Liver (tissue), 8 donors: ENCODE measurements at regions not wholly inside any gene's neighbourhood (a gene's known extent, or its start where the extent isn't known, plus 50 kb on each side); places are given as distances from the start of the nearest gene placed in this dataset.

Experiments used
- DNase-seq: peaks from one replicate; pipeline ENCODE4 v3.0.0-alpha.2; 2017; ENCODE audit warnings: low spot score
- H3K27ac ChIP-seq, 2 donors: one replicate each; pipeline ENCODE4 v1.7.0; 2013; ENCODE audit warnings: inconsistent platforms in 2 of 2, low read length in 2 of 2, control low read depth in 1 of 2, low read depth in 1 of 2, mild to moderate bottlenecking in 1 of 2
- H3K27me3 ChIP-seq, 4 donors: one replicate each; pipeline versions ENCODE4 v1.6.1 to v1.7.0; 2013; ENCODE audit warnings: low read length in 3 of 4, inconsistent platforms in 1 of 4, mild to moderate bottlenecking in 1 of 4, moderate library complexity in 1 of 4; ENCODE audit not compliant: control insufficient read depth in 4 of 4, insufficient read depth in 4 of 4
- H3K36me3 ChIP-seq, 4 donors: one replicate each; pipeline versions ENCODE4 v1.6.1 to v1.7.0; 2013; ENCODE audit warnings: low read length in 3 of 4, mild to moderate bottlenecking in 3 of 4, low read depth in 1 of 4, moderate library complexity in 1 of 4; ENCODE audit not compliant: control insufficient read depth in 4 of 4, insufficient read depth in 3 of 4
- H3K4me1 ChIP-seq, 4 donors: one replicate each; pipeline versions ENCODE4 v1.6.1 to v1.7.0; 2013; ENCODE audit warnings: low read length in 3 of 4, mild to moderate bottlenecking in 3 of 4, moderate library complexity in 1 of 4; ENCODE audit not compliant: control insufficient read depth in 4 of 4, insufficient read depth in 4 of 4
- H3K4me3 ChIP-seq, 3 donors: one replicate each; pipeline versions ENCODE4 v1.6.1 to v1.7.0; 2013; ENCODE audit warnings: low read length in 3 of 3, control low read depth in 1 of 3, low read depth in 1 of 3, mild to moderate bottlenecking in 1 of 3
- H3K9ac ChIP-seq, 2 donors: one replicate each; pipeline ENCODE4 v1.7.0; 2013; ENCODE audit warnings: low read length in 2 of 2, mild to moderate bottlenecking in 2 of 2, moderate library complexity in 2 of 2, control low read depth in 1 of 2, low read depth in 1 of 2
- H3K9me3 ChIP-seq, 4 donors: one replicate each; pipeline versions ENCODE4 v1.6.1 to v1.7.0; 2013; ENCODE audit warnings: low read length in 3 of 4; ENCODE audit not compliant: control insufficient read depth in 4 of 4
- ATF3 ChIP-seq: IDR thresholded peaks from 2 replicates; pipeline ENCODE4 v1.6.1; 2016; ENCODE audit warnings: antibody characterized with exemption
- CTCF ChIP-seq: fragments of 150-350 bp; IDR thresholded peaks from 2 replicates; pipeline ENCODE4 v1.5.1; 2017; ENCODE audit warnings: improper control_type of control experiment, low read depth, low read length; ENCODE audit not compliant: missing input control
- EGR1 ChIP-seq, 2 donors: IDR thresholded peaks; 2 replicates each; pipeline ENCODE4 v1.6.1; 2016 to 2018; ENCODE audit warnings: antibody characterized with exemption in 2 of 2, low read depth in 2 of 2
- FOXA1 ChIP-seq: IDR thresholded peaks from 2 replicates; pipeline ENCODE4 v1.6.1; 2016; ENCODE audit warnings: antibody characterized with exemption
- FOXA2 ChIP-seq: IDR thresholded peaks from 2 replicates; pipeline ENCODE4 v1.6.1; 2016; ENCODE audit warnings: antibody characterized with exemption
- GABPA ChIP-seq, 2 donors: IDR thresholded peaks in 1 of 2; conservative IDR thresholded peaks in 1 of 2; 2 replicates each; pipeline ENCODE4 v1.6.1; 2016; ENCODE audit warnings: antibody characterized with exemption in 2 of 2, mild to moderate bottlenecking in 1 of 2, moderate library complexity in 1 of 2
- HNF4A ChIP-seq, 2 donors: conservative IDR thresholded peaks; 2 replicates each; pipeline ENCODE4 v1.6.1; 2016; ENCODE audit warnings: antibody characterized with exemption in 2 of 2, mild to moderate bottlenecking in 2 of 2
- HNF4G ChIP-seq: IDR thresholded peaks from 2 replicates; pipeline ENCODE4 v1.6.1; 2016; ENCODE audit warnings: antibody characterized with exemption
- JUND ChIP-seq, 2 donors: IDR thresholded peaks; 2 replicates each; pipeline ENCODE4 v1.6.1; 2016; ENCODE audit warnings: antibody characterized with exemption in 2 of 2
- MAX ChIP-seq: IDR thresholded peaks from 2 replicates; pipeline ENCODE4 v1.6.1; 2016; ENCODE audit warnings: antibody characterized with exemption
- NR2F2 ChIP-seq: IDR thresholded peaks from 2 replicates; pipeline ENCODE4 v1.6.1; 2016; ENCODE audit warnings: antibody characterized with exemption
- RAD21 ChIP-seq, 2 donors: IDR thresholded peaks; 2 replicates each; pipeline ENCODE4 v1.6.1; 2016; ENCODE audit warnings: antibody characterized with exemption in 2 of 2, mild to moderate bottlenecking in 2 of 2
- REST ChIP-seq: IDR thresholded peaks from 2 replicates; pipeline ENCODE4 v1.6.1; 2016; ENCODE audit warnings: antibody characterized with exemption, mild to moderate bottlenecking
- RXRA ChIP-seq, 2 donors: IDR thresholded peaks; 2 replicates each; pipeline ENCODE4 v1.6.1; 2017 to 2018; ENCODE audit warnings: antibody characterized with exemption in 2 of 2, mild to moderate bottlenecking in 1 of 2
- SP1 ChIP-seq: IDR thresholded peaks from 2 replicates; pipeline ENCODE4 v1.6.1; 2018; ENCODE audit warnings: antibody characterized with exemption, mild to moderate bottlenecking
- TAF1 ChIP-seq: conservative IDR thresholded peaks from 2 replicates; pipeline ENCODE4 v1.6.1; 2016; ENCODE audit warnings: antibody characterized with exemption, mild to moderate bottlenecking
- YY1 ChIP-seq: IDR thresholded peaks from 2 replicates; pipeline ENCODE4 v1.6.1; 2016; ENCODE audit warnings: antibody characterized with exemption, mild to moderate bottlenecking
- ZBTB33 ChIP-seq: IDR thresholded peaks from 2 replicates; pipeline ENCODE4 v1.6.1; 2016; ENCODE audit warnings: antibody characterized with exemption
- WGBS: extraction: QIAGEN DNeasy Blood & Tissue Kit; methylation state at CpG from one replicate; pipeline ENCODE4 v1.1.7; 2013; 5-methylcytosine and 5-hydroxymethylcytosine counted together
- donor health status: healthy.
- donor health status: healthy.
- donor health status: healthy.
- donor health status: healthy.
- donor health status: healthy.

- DNase-seq: no peak
- H3K9me3 ChIP-seq: no peaks in the 10 kb centered on the region
- H3K27ac ChIP-seq: no peak overlapping the region
- H3K4me1 ChIP-seq: no peaks in the 10 kb centered on the region
- H3K36me3 ChIP-seq: no peaks in the 10 kb centered on the region
- H3K4me3 ChIP-seq: no peak overlapping the region
- no peak for TF ChIP-seq JUND (IDR thresholded peaks at IDR 0.05)
- TF ChIP-seq ZBTB33: no peak
- no peak for TF ChIP-seq GABPA (IDR thresholded peaks at IDR 0.05 in 1 of 2, conservative IDR thresholded peaks at IDR 0.05 in 1 of 2)
- no peak for TF ChIP-seq ATF3
- TF ChIP-seq RXRA (IDR thresholded peaks at IDR 0.05): no peak
- no peak for TF ChIP-seq HNF4G
- TF ChIP-seq NR2F2: no peak
- no peak for TF ChIP-seq FOXA1
- no peak for TF ChIP-seq HNF4A (conservative IDR thresholded peaks at IDR 0.05)
- 65% methylated on average over 5 of the region's 5 CpGs for WGBS
- H3K27me3 ChIP-seq: no peaks in the 10 kb centered on the region
- no peak overlapping the region for H3K9ac ChIP-seq
Observed at GRCh38 chr9:78598120-78598519, 301.2 kb downstream of the PSAT1 start.

GRCh38 chr9:78599926-78600325 lies 303.0 kb downstream of the PSAT1 start:
- Histone ChIP-seq H3K27me3 (peaks cover 0 to 6% (median 0%) of the 10 kb centered on the region in 4 donors), H3K9me3 (no peaks in the 10 kb centered on the region), H3K36me3 (no peaks in the 10 kb centered on the region), H3K9ac (no peak overlapping the region), H3K4me1 (no peaks in the 10 kb centered on the region), H3K4me3 (no peak overlapping the region), H3K27ac (no peak overlapping the region)
- no peak for TF ChIP-seq ATF3
- no peak for TF ChIP-seq TAF1
- TF ChIP-seq GABPA (IDR thresholded peaks at IDR 0.05 in 1 of 2, conservative IDR thresholded peaks at IDR 0.05 in 1 of 2): no peak
- no peak for TF ChIP-seq FOXA2
- no peak for TF ChIP-seq YY1
- no peak for TF ChIP-seq HNF4A (conservative IDR thresholded peaks at IDR 0.05)
- no peak for TF ChIP-seq CTCF
- TF ChIP-seq MAX: no peak
- no peak for TF ChIP-seq JUND (IDR thresholded peaks at IDR 0.05)
- no peak for TF ChIP-seq RXRA (IDR thresholded peaks at IDR 0.05)
- TF ChIP-seq HNF4G: no peak
- no peak for TF ChIP-seq SP1
- TF ChIP-seq ZBTB33: no peak
- TF ChIP-seq NR2F2: no peak
- TF ChIP-seq FOXA1: no peak
- no peak for TF ChIP-seq EGR1 (IDR thresholded peaks at IDR 0.05; ENCODE audit: low read depth in 2 of 2)
- TF ChIP-seq REST: no peak
- TF ChIP-seq RAD21 (IDR thresholded peaks at IDR 0.05): no peak
- WGBS: 73% methylated on average over 4 of the region's 4 CpGs
- no peak for DNase-seq
